Fibroblast of peridontal ligament (primary cell): ENCODE measurements at regions not wholly inside any gene's neighbourhood (a gene's known extent, or its start where the extent isn't known, plus 50 kb on each side); places are given as distances from the start of the nearest gene placed in this dataset.
"Not testable (repeated sequence)": the region's sequence is repeated elsewhere in the genome, so short reads cannot be mapped to it uniquely, and the experiment has no call there.

ENCODE experiments used
- DNase-seq: peaks from one replicate; pipeline ENCODE4 v3.0.0-alpha.2; 2010; ENCODE audit errors: extremely low read depth

DNA sequence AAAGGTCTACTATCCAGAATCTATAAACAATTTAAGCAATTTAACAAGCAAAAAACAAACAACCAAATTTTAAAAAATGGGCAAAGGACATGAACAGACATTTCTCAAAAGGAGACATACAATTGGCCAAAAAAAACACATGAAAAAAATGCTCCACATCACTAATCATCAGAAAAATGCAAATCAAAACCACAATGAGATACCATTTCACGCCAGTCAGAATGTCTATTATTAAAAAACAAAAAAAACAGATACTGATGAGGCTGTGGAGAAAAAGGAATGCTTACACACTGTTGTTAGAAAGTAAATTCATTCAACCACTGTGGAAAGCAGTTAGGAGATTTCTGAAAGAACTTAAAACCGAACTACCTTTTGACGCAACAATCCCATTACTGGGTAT lies 66.4 kb upstream of the SESTD1 start:
- DNase-seq = no peak

DNA sequence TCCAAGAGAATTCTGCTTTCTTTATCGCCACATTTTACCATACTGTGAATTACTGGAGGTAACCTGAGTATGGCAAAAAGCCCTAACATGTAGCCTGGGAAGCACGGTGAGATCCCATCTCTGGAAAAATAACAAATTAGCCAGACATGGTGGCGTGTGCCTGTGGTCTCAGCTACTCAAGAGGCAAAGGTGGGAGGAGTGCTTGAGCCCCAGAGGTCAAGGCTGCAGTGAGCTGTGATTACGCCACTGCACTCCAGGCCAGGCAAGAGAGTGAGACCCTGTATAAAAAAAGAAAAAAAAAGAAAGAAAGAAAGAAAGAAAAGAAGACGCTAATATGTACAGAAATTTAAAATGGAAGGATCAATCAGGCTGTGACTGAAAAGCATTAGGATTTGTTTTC lies 57.7 kb upstream of the SESTD1 start:
- DNase-seq = no peak

DNA sequence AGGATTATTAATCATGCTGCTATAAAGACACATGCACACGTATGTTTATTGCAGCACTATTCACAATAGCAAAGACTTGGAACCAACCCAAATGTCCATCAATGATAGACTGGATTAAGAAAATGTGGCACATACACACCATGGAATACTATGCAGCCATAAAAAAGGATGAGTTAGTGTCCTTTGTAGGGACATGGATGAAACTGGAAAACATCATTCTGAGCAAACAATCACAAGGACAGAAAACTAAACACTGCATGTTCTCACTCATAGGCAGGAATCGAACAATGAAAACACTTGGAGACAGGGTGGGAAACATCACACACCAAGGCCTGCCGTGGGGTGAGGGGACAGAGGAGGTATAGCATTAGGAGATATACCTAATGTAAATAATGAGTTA lies 56.4 kb upstream of the SESTD1 start:
- not testable (repeated sequence) for DNase-seq

DNA sequence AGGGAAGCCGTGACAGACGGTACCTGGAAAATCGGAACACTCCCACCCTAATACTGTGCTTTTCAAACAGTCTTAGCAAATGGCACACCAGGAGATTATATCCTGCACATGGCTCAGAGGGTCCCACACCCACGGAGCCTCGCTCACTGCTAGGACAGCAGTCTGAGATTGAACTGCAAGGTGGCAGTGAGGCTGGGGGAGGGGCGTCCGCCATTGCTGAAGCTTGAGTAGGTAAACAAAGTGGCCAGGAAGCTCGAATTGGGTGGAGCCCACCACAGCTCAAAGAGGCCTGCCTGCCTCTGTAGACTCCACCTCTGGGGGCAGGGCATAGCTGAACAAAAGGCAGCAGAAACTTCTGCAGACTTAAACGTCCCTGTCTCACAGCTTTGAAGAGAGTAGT lies 50.1 kb upstream of the SESTD1 start:
- not testable (repeated sequence) for DNase-seq
